IMR-90 (cell line): ENCODE measurements at regions not wholly inside any gene's neighbourhood (a gene's known extent, or its start where the extent isn't known, plus 50 kb on each side); places are given as distances from the start of the nearest gene placed in this dataset.

Source experiments
- ATAC-seq: fragments of 200-7000 bp; cut with Tn5 transposase; 2 replicates; pipeline ENCODE4 v1.9.1; 2020; ENCODE audit warnings: low read depth, mild to moderate bottlenecking, moderate library complexity
- BruUV-seq: library from RNA; stranded (reverse); fragments of 400-500 nt; replicated peaks from 2 replicates; lab custom pipeline; 2021; lab: Mats Ljungman, UMichigan
- CTCF ChIA-PET: fragments of 300-600 bp; formaldehyde crosslinking; extraction: SDS; loops from one replicate; lab custom pipeline; 2021; ENCODE audit warnings: antibody characterized with exemption; lab: Yijun Ruan, JAX
- POLR2A ChIA-PET: fragments of 300-600 bp; sonication (Branson Sonifier 250); formaldehyde crosslinking; loops from one replicate; lab custom pipeline; 2022; ENCODE audit warnings: antibody characterized with exemption; ENCODE audit not compliant: unreplicated experiment; lab: Charles Lee
- DNase-seq: peaks from one replicate; pipeline ENCODE4 v3.0.0; 2013
- H2AFZ ChIP-seq: replicated peaks from 2 replicates; pipeline ENCODE3; 2013; ENCODE audit warnings: low read length, mild to moderate bottlenecking; ENCODE audit not compliant: poor library complexity
- H2AK5ac ChIP-seq: 2 replicates; pipeline ENCODE4 v1.6.1; 2013; ENCODE audit warnings: low read depth, low read length, inconsistent platforms
- H2AK9ac ChIP-seq: replicated peaks from 2 replicates; pipeline ENCODE3; 2013; ENCODE audit warnings: mild to moderate bottlenecking, low read depth, low read length, moderate library complexity; ENCODE audit not compliant: poor library complexity
- H2BK120ac ChIP-seq: 2 replicates; pipeline ENCODE4 v1.6.1; 2013; ENCODE audit warnings: low read depth, low read length, inconsistent platforms
- H2BK15ac ChIP-seq: 3 replicates; pipeline ENCODE4 v1.6.1; 2013; ENCODE audit warnings: low read depth, low read length, inconsistent platforms
- H2BK20ac ChIP-seq: 2 replicates; pipeline ENCODE4 v1.6.1; 2013; ENCODE audit warnings: low read depth, mild to moderate bottlenecking, inconsistent platforms, low read length, moderate library complexity
- H2BK5ac ChIP-seq: 2 replicates; pipeline ENCODE4 v1.6.1; 2013; ENCODE audit warnings: mild to moderate bottlenecking, low read depth, low read length, inconsistent platforms; ENCODE audit not compliant: poor library complexity, severe bottlenecking
- H3K14ac ChIP-seq: replicated peaks from 2 replicates; pipeline ENCODE4 v1.6.1; 2013; ENCODE audit warnings: low read depth, low read length, inconsistent platforms
- H3K18ac ChIP-seq: 2 replicates; pipeline ENCODE4 v1.6.1; 2013; ENCODE audit warnings: low read depth, low read length, control low read depth
- H3K23ac ChIP-seq: 2 replicates; pipeline ENCODE4 v1.6.1; 2013; ENCODE audit warnings: low read depth, low read length, inconsistent platforms
- H3K27ac ChIP-seq: 2 replicates; pipeline ENCODE4 v1.5.1; 2013; ENCODE audit warnings: mild to moderate bottlenecking, control low read depth, low read length; ENCODE audit not compliant: insufficient read depth
- H3K27me3 ChIP-seq: 2 replicates; pipeline ENCODE4 v1.6.1; 2013; ENCODE audit warnings: low read length; ENCODE audit not compliant: control insufficient read depth, insufficient read depth
- H3K36me3 ChIP-seq: 2 replicates; pipeline ENCODE4 v1.6.1; 2013; ENCODE audit warnings: low read length, mixed read lengths; ENCODE audit not compliant: control insufficient read depth, insufficient read depth
- H3K4ac ChIP-seq: 2 replicates; pipeline ENCODE4 v1.6.1; 2013; ENCODE audit warnings: low read depth, low read length, inconsistent platforms
- H3K4me1 ChIP-seq: 2 replicates; pipeline ENCODE4 v1.6.1; 2013; ENCODE audit warnings: low read length, mixed read lengths; ENCODE audit not compliant: control insufficient read depth, insufficient read depth
- H3K4me2 ChIP-seq: 2 replicates; pipeline ENCODE4 v1.6.1; 2013; ENCODE audit warnings: low read depth, mild to moderate bottlenecking, control low read depth, low read length, moderate library complexity
- H3K4me3 ChIP-seq: 2 replicates; pipeline ENCODE4 v1.5.1; 2013; ENCODE audit warnings: low read depth, mild to moderate bottlenecking, control low read depth, low read length, moderate library complexity; ENCODE audit not compliant: insufficient read depth
- H3K56ac ChIP-seq: 2 replicates; pipeline ENCODE4 v1.6.1; 2013; ENCODE audit warnings: low read length, inconsistent platforms; ENCODE audit not compliant: insufficient read depth; ENCODE audit errors: extremely low read depth
- H3K79me1 ChIP-seq, 2 experiments: 2 replicates each; pipeline ENCODE4 v1.6.1; 2013; ENCODE audit warnings: low read length in 2 of 2, inconsistent platforms in 1 of 2, low read depth in 1 of 2
- H3K9ac ChIP-seq: 2 replicates; pipeline ENCODE4 v1.6.1; 2013; ENCODE audit warnings: low read depth, low read length, control low read depth
- H3K9me1 ChIP-seq: 2 replicates; pipeline ENCODE4 v1.6.1; 2013; ENCODE audit warnings: low read length, inconsistent platforms; ENCODE audit not compliant: insufficient read depth
- H3K9me3 ChIP-seq: 2 replicates; pipeline ENCODE4 v1.6.1; 2013; ENCODE audit warnings: low read length; ENCODE audit not compliant: control insufficient read depth, insufficient read depth
- H4K20me1 ChIP-seq: 2 replicates; pipeline ENCODE4 v1.6.1; 2013; ENCODE audit warnings: low read length, inconsistent platforms; ENCODE audit not compliant: insufficient read depth
- H4K5ac ChIP-seq: 2 replicates; pipeline ENCODE4 v1.6.1; 2013; ENCODE audit warnings: mild to moderate bottlenecking, low read depth, low read length, control low read depth
- H4K8ac ChIP-seq, 2 experiments: 2 replicates each; pipeline ENCODE4 v1.6.1; 2013; ENCODE audit warnings: low read depth in 2 of 2, low read length in 2 of 2, control low read depth in 1 of 2, inconsistent platforms in 1 of 2
- H4K91ac ChIP-seq: 2 replicates; pipeline ENCODE4 v1.6.1; 2013; ENCODE audit warnings: low read depth, low read length, inconsistent platforms; ENCODE audit not compliant: insufficient read depth
- BHLHE40 ChIP-seq: fragments of 150-350 bp; IDR thresholded peaks from 2 replicates; pipeline ENCODE4 v1.6.1; 2016; ENCODE audit warnings: mild to moderate bottlenecking, low read depth, low read length
- CEBPB ChIP-seq: IDR thresholded peaks from 2 replicates; pipeline ENCODE4 v1.6.1; 2012; ENCODE audit warnings: low read depth, low read length, improper control_type of control experiment
- FOS ChIP-seq: fragments of 150-350 bp; IDR thresholded peaks from 2 replicates; pipeline ENCODE4 v1.6.1; 2016; ENCODE audit warnings: low read depth, low read length
- MAZ ChIP-seq: IDR thresholded peaks from 2 replicates; pipeline ENCODE4 v1.6.1; 2012; ENCODE audit warnings: low read depth, mild to moderate bottlenecking, low read length, improper control_type of control experiment, moderate library complexity, borderline replicate concordance
- MXI1 ChIP-seq: IDR thresholded peaks from 2 replicates; pipeline ENCODE4 v1.6.1; 2012; ENCODE audit warnings: low read depth, mild to moderate bottlenecking, low read length, moderate library complexity, borderline replicate concordance
- POLR2A ChIP-seq: IDR thresholded peaks from 2 replicates; pipeline ENCODE4 v1.6.1; 2012; ENCODE audit warnings: mild to moderate bottlenecking, low read depth, low read length
- RAD21 ChIP-seq: IDR thresholded peaks from 2 replicates; pipeline ENCODE4 v1.6.1; 2012; ENCODE audit warnings: low read length, improper control_type of control experiment
- RCOR1 ChIP-seq: IDR thresholded peaks from 2 replicates; pipeline ENCODE4 v1.6.1; 2012; ENCODE audit warnings: mild to moderate bottlenecking, low read length, improper control_type of control experiment; ENCODE audit not compliant: insufficient replicate concordance
- WGBS, 2 experiments: methylation state at CpG; one replicate each; pipeline versions ENCODE4 v1.1.5 to v1.1.7; 2013; ENCODE audit warnings: missing lambda C conversion rate in 2 of 2; ENCODE audit not compliant: insufficient read length in 1 of 2; ENCODE audit errors: extremely low coverage in 2 of 2; 5-methylcytosine and 5-hydroxymethylcytosine counted together
- dilution Hi-C: fragments of 300-500 bp; cut with HindIII; formaldehyde crosslinking; loops from one replicate; pipeline ENCODE4 v1.14.3; 2018; ENCODE audit warnings: low sequenced_read_pairs; ENCODE audit not compliant: unreplicated experiment
- in situ Hi-C: fragments of 300-500 bp; cut with MboI; formaldehyde crosslinking; loops from 3 replicates; pipeline ENCODE4 v1.14.3; 2019; ENCODE audit warnings: low sequenced_read_pairs, inconsistent platforms, mixed read lengths
- intact Hi-C: fragments of 100-400 bp; cut with micrococcal nuclease; formaldehyde crosslinking; loops from 2 replicates; pipeline ENCODE4 v1.10.0; 2022
- TF ChIP-seq, protein P1 (sequence below): fragments of 150-350 bp; IDR thresholded peaks from 2 replicates; pipeline ENCODE4 v1.6.1; 2016; ENCODE audit warnings: low read depth, mild to moderate bottlenecking, low read length, moderate library complexity, borderline replicate concordance
- TF ChIP-seq, protein P2 (sequence below): conservative IDR thresholded peaks from 2 replicates; pipeline ENCODE4 v1.5.1; 2012; ENCODE audit warnings: mild to moderate bottlenecking, low read depth, low read length, improper control_type of control experiment
- TF ChIP-seq, protein P3 (sequence below): fragments of 150-350 bp; IDR thresholded peaks from 2 replicates; pipeline ENCODE4 v1.6.1; 2017; ENCODE audit warnings: mild to moderate bottlenecking, antibody characterized with exemption, low read length, low read depth

DNA sequence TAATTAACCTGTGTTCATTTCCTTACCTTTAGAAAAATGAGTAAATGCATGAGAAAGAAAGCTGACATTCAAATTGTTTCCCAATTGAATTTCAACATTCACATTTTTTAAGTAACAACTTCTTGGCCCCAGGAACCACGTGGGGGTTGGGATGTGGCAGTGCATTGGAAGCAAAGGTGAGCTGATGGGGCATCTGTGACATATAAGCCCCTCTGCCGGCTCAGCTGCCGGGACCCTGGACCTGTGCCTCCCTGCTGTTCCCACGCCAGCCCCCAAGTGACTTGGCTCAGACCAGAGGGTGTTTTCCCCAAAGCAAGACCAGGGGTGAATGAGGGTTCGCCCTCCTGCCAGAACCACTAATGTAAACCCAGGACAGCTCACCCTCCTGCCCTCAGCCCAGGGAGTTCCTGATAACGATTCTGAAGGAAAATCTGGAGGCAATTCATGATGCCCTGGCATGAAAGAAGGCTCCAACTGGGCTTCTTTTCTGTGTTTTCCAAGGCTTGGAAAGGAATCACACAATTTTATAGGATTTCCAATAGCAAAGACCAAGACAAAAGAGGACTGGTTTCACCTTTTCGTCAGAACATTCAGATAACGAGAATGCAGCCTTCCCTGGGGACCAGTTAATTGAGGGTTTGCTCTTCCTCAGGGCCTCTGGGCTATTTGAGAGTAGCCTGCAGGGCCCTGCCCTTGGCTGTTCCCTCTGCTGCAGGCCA lies 193.2 kb upstream of the TWIST2 start:
- dilution Hi-C loops, result no loop called here
- H4K8ac ChIP-seq, result no peak overlapping the region
- intact Hi-C loops, result no loop called here
- H2AFZ ChIP-seq, result no peak overlapping the region
- in situ Hi-C loops, result no loop called here
- no peak overlapping the region for H3K56ac ChIP-seq
- no peak overlapping the region for H3K23ac ChIP-seq
- TF ChIP-seq, protein P1, sequence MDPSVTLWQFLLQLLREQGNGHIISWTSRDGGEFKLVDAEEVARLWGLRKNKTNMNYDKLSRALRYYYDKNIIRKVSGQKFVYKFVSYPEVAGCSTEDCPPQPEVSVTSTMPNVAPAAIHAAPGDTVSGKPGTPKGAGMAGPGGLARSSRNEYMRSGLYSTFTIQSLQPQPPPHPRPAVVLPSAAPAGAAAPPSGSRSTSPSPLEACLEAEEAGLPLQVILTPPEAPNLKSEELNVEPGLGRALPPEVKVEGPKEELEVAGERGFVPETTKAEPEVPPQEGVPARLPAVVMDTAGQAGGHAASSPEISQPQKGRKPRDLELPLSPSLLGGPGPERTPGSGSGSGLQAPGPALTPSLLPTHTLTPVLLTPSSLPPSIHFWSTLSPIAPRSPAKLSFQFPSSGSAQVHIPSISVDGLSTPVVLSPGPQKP, result no peak
- TF ChIP-seq, protein P2, sequence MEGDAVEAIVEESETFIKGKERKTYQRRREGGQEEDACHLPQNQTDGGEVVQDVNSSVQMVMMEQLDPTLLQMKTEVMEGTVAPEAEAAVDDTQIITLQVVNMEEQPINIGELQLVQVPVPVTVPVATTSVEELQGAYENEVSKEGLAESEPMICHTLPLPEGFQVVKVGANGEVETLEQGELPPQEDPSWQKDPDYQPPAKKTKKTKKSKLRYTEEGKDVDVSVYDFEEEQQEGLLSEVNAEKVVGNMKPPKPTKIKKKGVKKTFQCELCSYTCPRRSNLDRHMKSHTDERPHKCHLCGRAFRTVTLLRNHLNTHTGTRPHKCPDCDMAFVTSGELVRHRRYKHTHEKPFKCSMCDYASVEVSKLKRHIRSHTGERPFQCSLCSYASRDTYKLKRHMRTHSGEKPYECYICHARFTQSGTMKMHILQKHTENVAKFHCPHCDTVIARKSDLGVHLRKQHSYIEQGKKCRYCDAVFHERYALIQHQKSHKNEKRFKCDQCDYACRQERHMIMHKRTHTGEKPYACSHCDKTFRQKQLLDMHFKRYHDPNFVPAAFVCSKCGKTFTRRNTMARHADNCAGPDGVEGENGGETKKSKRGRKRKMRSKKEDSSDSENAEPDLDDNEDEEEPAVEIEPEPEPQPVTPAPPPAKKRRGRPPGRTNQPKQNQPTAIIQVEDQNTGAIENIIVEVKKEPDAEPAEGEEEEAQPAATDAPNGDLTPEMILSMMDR, result no peak
- TF ChIP-seq MXI1 (no peak), POLR2A (no peak), FOS (no peak), RCOR1 (no peak), CEBPB (no peak), RAD21 (no peak), MAZ (no peak), BHLHE40 (no peak)
- TF ChIP-seq, protein P3, sequence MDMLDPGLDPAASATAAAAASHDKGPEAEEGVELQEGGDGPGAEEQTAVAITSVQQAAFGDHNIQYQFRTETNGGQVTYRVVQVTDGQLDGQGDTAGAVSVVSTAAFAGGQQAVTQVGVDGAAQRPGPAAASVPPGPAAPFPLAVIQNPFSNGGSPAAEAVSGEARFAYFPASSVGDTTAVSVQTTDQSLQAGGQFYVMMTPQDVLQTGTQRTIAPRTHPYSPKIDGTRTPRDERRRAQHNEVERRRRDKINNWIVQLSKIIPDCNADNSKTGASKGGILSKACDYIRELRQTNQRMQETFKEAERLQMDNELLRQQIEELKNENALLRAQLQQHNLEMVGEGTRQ, result no peak
- no peak overlapping the region for H2BK15ac ChIP-seq
- DNase-seq (no peak), ATAC-seq (no peak)
- no peak overlapping the region for H3K9ac ChIP-seq
- no peak overlapping the region for H2AK5ac ChIP-seq
- no peaks in the 10 kb centered on the region; the same call in 1 of the 2 replicates for H3K9me3 ChIP-seq
- H3K4me2 ChIP-seq, result no peak overlapping the region
- H3K4me1 ChIP-seq, result no peaks in the 10 kb centered on the region; the same call in 1 of the 2 replicates
- no peak overlapping the region for H3K4me3 ChIP-seq
- H3K79me1 ChIP-seq, result no peaks in the 10 kb centered on the region
- ChIA-PET CTCF (no interaction called here), POLR2A (no interaction called here)
- H4K5ac ChIP-seq, result no peak overlapping the region
- H3K14ac ChIP-seq, result no peak overlapping the region
- peak overlapping the region; percentile 50 for H2AK9ac ChIP-seq
- H3K9me1 ChIP-seq, result no peaks in the 10 kb centered on the region
- H3K4ac ChIP-seq, result no peak overlapping the region
- no peak overlapping the region for H2BK20ac ChIP-seq
- no peak overlapping the region for H4K91ac ChIP-seq
- 83% methylated on average over 1 of the region's 8 CpGs; no CpG with 5 or more reads in 1 of the 2 experiments for WGBS, 2 experiments
- H2BK5ac ChIP-seq, result no peak overlapping the region
- no TSS peak for BruUV-seq
- H3K27ac ChIP-seq, result no peak overlapping the region
- no peak overlapping the region for H2BK120ac ChIP-seq
- H4K20me1 ChIP-seq, result no peaks in the 10 kb centered on the region
- no peaks in the 10 kb centered on the region for H3K36me3 ChIP-seq
- peaks cover 2% of the 10 kb centered on the region for H3K27me3 ChIP-seq
- no peak overlapping the region for H3K18ac ChIP-seq
